22Rv1 (cell line): ENCODE measurements at regions not wholly inside any gene's neighbourhood (a gene's known extent, or its start where the extent isn't known, plus 50 kb on each side); places are given as distances from the start of the nearest gene placed in this dataset.

Experiments used
- H3K27ac ChIP-seq: fragments of 450-650 bp; 2 replicates; pipeline ENCODE4 v1.5.1; 2017
- ZFX ChIP-seq: fragments of 450-650 bp; IDR thresholded peaks from 2 replicates; pipeline ENCODE4 v1.6.1; 2017; ENCODE audit warnings: antibody characterized with exemption, borderline replicate concordance
- TF ChIP-seq, protein P1 (sequence below): fragments of 450-650 bp; IDR thresholded peaks from 2 replicates; pipeline ENCODE4 v1.5.1; 2017; ENCODE audit warnings: mild to moderate bottlenecking

DNA sequence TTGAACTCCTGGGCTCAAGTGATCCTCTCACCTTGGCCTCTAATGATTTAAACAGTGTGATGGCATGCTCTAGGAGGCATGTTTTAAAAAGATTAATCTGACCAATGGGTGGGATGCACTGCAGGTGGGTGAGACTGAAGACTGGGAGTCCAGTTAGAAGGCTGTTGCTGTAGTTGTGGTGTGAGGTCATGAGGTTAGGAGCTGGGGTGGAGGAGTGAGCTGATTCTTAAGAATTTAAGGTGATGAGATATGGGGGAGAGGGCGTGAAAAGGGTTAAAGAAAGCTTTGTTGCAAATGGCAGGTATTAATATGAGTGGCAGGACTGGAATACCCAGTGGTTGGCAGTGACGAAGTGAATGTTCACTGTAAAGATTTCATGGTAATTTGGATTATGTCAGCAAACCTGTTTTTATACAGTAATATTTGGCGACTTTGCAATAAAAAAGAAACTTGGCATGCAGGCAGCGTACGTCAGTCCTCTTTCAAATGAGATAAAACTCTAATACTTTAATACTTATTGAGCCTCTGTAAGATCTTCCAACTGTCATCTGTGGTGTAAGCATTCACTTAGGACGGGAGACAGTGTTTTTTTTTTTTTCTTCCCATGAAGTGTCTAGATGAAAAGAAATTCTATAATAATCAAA, 72.8 kb upstream of the MTPN start:
- no peak overlapping the region for H3K27ac ChIP-seq

DNA sequence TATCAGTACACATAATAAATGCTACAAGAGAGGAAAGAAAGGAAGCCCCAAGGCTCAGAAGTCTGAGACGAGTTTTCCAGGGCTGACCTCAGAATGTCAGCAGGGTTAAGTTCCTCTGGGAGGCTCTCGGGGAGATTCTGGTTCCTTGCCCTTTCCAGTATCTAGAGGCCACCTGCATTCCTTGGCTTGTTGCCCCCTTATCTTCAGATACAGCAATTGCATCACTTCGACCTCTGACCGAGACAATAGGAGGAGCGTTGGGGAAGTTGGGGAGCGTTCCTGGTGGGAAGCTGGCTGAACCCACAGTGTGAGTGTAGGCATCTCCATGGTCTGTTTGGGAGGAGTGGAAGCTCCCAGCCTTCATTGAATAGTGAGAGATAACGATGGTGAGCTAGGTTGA, 72.0 kb upstream of the MTPN start:
- TF ChIP-seq, protein P1, sequence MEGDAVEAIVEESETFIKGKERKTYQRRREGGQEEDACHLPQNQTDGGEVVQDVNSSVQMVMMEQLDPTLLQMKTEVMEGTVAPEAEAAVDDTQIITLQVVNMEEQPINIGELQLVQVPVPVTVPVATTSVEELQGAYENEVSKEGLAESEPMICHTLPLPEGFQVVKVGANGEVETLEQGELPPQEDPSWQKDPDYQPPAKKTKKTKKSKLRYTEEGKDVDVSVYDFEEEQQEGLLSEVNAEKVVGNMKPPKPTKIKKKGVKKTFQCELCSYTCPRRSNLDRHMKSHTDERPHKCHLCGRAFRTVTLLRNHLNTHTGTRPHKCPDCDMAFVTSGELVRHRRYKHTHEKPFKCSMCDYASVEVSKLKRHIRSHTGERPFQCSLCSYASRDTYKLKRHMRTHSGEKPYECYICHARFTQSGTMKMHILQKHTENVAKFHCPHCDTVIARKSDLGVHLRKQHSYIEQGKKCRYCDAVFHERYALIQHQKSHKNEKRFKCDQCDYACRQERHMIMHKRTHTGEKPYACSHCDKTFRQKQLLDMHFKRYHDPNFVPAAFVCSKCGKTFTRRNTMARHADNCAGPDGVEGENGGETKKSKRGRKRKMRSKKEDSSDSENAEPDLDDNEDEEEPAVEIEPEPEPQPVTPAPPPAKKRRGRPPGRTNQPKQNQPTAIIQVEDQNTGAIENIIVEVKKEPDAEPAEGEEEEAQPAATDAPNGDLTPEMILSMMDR, result no peak
- TF ChIP-seq ZFX, result no peak
- no peak overlapping the region for H3K27ac ChIP-seq

More for the DNA sequence above, 72.8 kb upstream of the MTPN start:
- TF ChIP-seq, protein P1, result no peak
- no peak for TF ChIP-seq ZFX

DNA sequence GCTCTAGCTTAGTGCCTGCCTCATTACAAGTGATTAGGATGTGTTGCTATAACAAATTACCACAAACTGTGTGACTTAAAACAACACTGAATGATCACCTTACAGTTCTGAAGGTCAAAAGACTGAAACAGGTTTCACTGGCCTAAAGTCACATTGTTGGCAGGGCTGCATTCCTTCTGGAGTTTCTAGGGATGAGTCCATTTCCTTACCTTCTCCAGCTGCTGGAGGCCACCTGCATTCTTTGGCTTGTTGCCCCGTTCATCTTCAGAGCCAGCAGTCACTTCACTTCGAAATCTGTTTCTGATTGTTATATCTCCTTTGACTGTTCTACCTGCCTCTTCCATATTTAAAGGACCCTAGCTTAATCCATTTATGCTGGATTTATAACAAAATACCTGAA, 69.4 kb upstream of the MTPN start:
- TF ChIP-seq, protein P1, result no peak
- no peak for TF ChIP-seq ZFX
- H3K27ac ChIP-seq, result no peak overlapping the region

- H3K27ac ChIP-seq, result no peak overlapping the region
- TF ChIP-seq ZFX, result no peak
- TF ChIP-seq, protein P1, result no peak
Measured at GRCh38 chr7:136045992-136046391, 68.8 kb upstream of the MTPN start.

DNA sequence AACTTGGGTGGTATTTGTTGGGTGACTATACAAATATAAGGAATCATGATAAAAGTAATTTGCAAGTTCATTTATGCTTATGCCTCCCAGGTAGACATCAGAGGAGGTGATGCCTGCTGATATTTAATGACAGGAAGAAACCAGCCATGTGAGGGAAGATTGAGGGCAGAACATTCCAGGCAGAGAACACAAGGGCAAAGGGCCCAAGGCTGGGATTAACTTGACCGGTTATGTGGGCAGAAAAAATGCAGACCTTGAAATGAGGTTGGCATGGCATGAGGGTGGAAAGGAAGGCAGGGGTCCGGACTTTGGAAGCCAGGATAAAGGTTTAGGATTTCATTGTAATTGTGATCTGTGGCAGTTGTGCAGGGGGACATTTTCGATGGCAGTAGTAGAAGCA, 68.0 kb upstream of the MTPN start:
- no peak overlapping the region for H3K27ac ChIP-seq
- TF ChIP-seq, protein P1, result no peak
- no peak for TF ChIP-seq ZFX

DNA sequence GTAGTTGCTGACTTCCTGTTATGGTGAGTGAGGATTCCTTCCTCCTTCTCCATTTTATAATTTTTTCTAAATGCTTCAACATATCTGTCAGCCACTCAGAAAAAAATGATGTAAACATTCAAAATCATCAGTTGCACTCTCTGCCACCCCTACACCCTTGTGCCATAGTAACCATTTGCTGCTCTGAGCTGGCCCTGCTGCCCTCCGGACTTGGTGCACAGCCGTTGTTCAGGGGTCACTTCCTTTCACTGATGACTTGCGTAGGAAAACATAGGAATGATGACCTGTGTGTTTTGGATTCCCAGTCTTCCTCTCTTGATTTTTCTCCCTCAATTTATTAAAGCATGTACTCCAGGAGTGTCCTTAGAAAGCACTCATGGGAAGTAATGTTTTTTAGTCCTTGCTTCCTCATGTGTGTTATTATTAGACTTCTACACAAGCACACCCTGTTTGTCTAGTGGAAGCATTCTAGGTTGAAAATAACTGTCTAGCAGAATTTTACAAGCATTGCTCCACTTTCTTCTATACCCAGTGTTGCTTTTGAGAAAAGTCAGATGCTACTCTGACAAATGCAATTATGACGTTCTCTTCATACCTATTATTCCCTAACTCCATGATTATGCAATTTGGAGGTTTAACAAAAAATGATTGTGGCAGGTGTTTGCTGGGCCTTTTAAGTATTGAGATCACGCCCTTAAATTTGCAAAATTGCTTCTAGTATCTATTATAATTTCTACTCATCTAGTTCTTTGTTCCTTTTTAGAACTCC, 62.6 kb upstream of the MTPN start:
- TF ChIP-seq, protein P1, result no peak
- TF ChIP-seq ZFX, result no peak
- H3K27ac ChIP-seq, result no peak overlapping the region

GRCh38 chr7:136036336-136036735, 59.2 kb upstream of the MTPN start:
- TF ChIP-seq, protein P1, result no peak
- TF ChIP-seq ZFX, result no peak
- H3K27ac ChIP-seq, result no peak overlapping the region
